Left cardiac atrium (tissue), 4 donors: ENCODE measurements at regions not wholly inside any gene's neighbourhood (a gene's known extent, or its start where the extent isn't known, plus 50 kb on each side); places are given as distances from the start of the nearest gene placed in this dataset.
"Not testable (repeated sequence)": the region's sequence is repeated elsewhere in the genome, so short reads cannot be mapped to it uniquely, and the experiment has no call there.

ENCODE experiments used
- ATAC-seq, 2 donors: fragments of 200-7000 bp; cut with Tn5 transposase; one replicate each; pipeline ENCODE4 v1.9.1; 2020; ENCODE audit warnings: mild to moderate bottlenecking in 2 of 2, moderate library complexity in 2 of 2
- DNase-seq: peaks from one replicate; pipeline ENCODE4 v3.0.0-alpha.2; 2020
- intact Hi-C, 2 donors: fragments of 100-400 bp; cut with DNase I; formaldehyde crosslinking; loops; one replicate each; pipeline versions ENCODE4 v1.14.1 to v1.15.1; 2022 to 2023
- donor health status: DM: no; HTN: yes; CAD: no.
- donor health status: DM: no; HTN: yes; CAD: no; lungs with severe emphysema.
- donor health status: DM: yes; HTN: yes; CAD: no.
- donor health status: Dilated cardiomyopathy.

- ATAC-seq (no peak), DNase-seq (no peak)
- intact Hi-C loops: no loop called here
These were observed 242.0 kb upstream of the MEIS1 start for GRCh38 chr2:66192888-66193287.

- ATAC-seq: no peak
- intact Hi-C loops: no loop called here
- DNase-seq: no peak
These were observed 243.6 kb upstream of the MEIS1 start for GRCh38 chr2:66191311-66191710.

- ATAC-seq (peak; percentile 89), DNase-seq (no peak)
- intact Hi-C loops: no loop called here
These were observed 245.4 kb upstream of the MEIS1 start for GRCh38 chr2:66189553-66189952.

GRCh38 chr2:66186537-66186936, 248.4 kb upstream of the MEIS1 start:
- intact Hi-C loops: no loop called here
- ATAC-seq (no peak), DNase-seq (no peak)

GRCh38 chr2:66185497-66186054, 249.3 kb upstream of the MEIS1 start:
- ATAC-seq: no peak
- no peak for DNase-seq
- intact Hi-C loops: no loop called here

GRCh38 chr2:66177128-66177796, 257.7 kb upstream of the MEIS1 start:
- intact Hi-C loops, ATAC-seq: not testable (repeated sequence)

GRCh38 chr2:66174491-66174890, 260.4 kb upstream of the MEIS1 start:
- DNase-seq (no peak), ATAC-seq (no peak)
- intact Hi-C loops: no loop called here

More at GRCh38 chr2:66177128-66177796, 257.7 kb upstream of the MEIS1 start:
- DNase-seq: not testable (repeated sequence)

GRCh38 chr2:66173645-66174044, 261.3 kb upstream of the MEIS1 start:
- ATAC-seq: no peak
- intact Hi-C loops: no loop called here
- no peak for DNase-seq

GRCh38 chr2:66171530-66171929, 263.4 kb upstream of the MEIS1 start:
- intact Hi-C loops: no loop called here
- DNase-seq (no peak), ATAC-seq (no peak)

GRCh38 chr2:66170744-66171330, 264.1 kb upstream of the MEIS1 start:
- ATAC-seq: no peak
- no peak for DNase-seq
- intact Hi-C loops: no loop called here

- ATAC-seq (no peak), DNase-seq (no peak)
- intact Hi-C loops: no loop called here
These were observed 265.8 kb upstream of the MEIS1 start for GRCh38 chr2:66169076-66169475.

- ATAC-seq: no peak
- DNase-seq: no peak
- intact Hi-C loops: no loop called here
These were observed 270.5 kb upstream of the MEIS1 start for GRCh38 chr2:66164470-66164869.

GRCh38 chr2:66156171-66156570, 278.8 kb upstream of the MEIS1 start:
- no peak for ATAC-seq

GRCh38 chr2:66153941-66154340, 281.0 kb upstream of the MEIS1 start:
- ATAC-seq: no peak
- intact Hi-C loops: no loop called here
- DNase-seq: no peak

More at GRCh38 chr2:66156171-66156570, 278.8 kb upstream of the MEIS1 start:
- DNase-seq: no peak
- intact Hi-C loops: no loop called here

GRCh38 chr2:66145490-66145889, 289.4 kb upstream of the MEIS1 start:
- intact Hi-C loops: no loop called here
- ATAC-seq: no peak
- no peak for DNase-seq

- ATAC-seq, DNase-seq, intact Hi-C loops: not testable (repeated sequence)
These were observed 290.6 kb upstream of the MEIS1 start for GRCh38 chr2:66144324-66144723.

- ATAC-seq (no peak), DNase-seq (no peak)
- intact Hi-C loops: no loop called here
These were observed 297.3 kb upstream of the MEIS1 start for GRCh38 chr2:66137606-66138130.

GRCh38 chr2:66134138-66134701, 300.7 kb upstream of the MEIS1 start:
- ATAC-seq: no peak
- no peak for DNase-seq
- intact Hi-C loops: no loop called here

GRCh38 chr2:66127656-66128055, 307.3 kb upstream of the MEIS1 start:
- DNase-seq (no peak), ATAC-seq (no peak)
- intact Hi-C loops: no loop called here

GRCh38 chr2:66127061-66127460, 307.9 kb upstream of the MEIS1 start:
- ATAC-seq (no peak), DNase-seq (no peak)
- intact Hi-C loops: no loop called here
